KOPT-K1 (cell line): ENCODE measurements at regions not wholly inside any gene's neighbourhood (a gene's known extent, or its start where the extent isn't known, plus 50 kb on each side); places are given as distances from the start of the nearest gene placed in this dataset.
"Not testable (repeated sequence)": the region's sequence is repeated elsewhere in the genome, so short reads cannot be mapped to it uniquely, and the experiment has no call there.

ENCODE experiments used
- H3K27ac ChIP-seq: fragments of 200-600 bp; sonication (generic); 2 replicates; pipeline ENCODE4 v1.5.1; 2016; ENCODE audit warnings: antibody characterized with exemption, mild to moderate bottlenecking, low read depth, low read length; ENCODE audit not compliant: poor library complexity, severe bottlenecking
- H3K36me3 ChIP-seq: fragments of 200-600 bp; sonication (generic); 2 replicates; pipeline ENCODE4 v1.5.1; 2017; ENCODE audit warnings: antibody characterized with exemption, mild to moderate bottlenecking, low read length, moderate library complexity; ENCODE audit not compliant: insufficient read depth
- H3K9me3 ChIP-seq: fragments of 200-600 bp; sonication (generic); 2 replicates; pipeline ENCODE4 v1.5.1; 2017; ENCODE audit warnings: antibody characterized with exemption, low read length, mild to moderate bottlenecking; ENCODE audit not compliant: insufficient read depth, poor library complexity, severe bottlenecking

DNA sequence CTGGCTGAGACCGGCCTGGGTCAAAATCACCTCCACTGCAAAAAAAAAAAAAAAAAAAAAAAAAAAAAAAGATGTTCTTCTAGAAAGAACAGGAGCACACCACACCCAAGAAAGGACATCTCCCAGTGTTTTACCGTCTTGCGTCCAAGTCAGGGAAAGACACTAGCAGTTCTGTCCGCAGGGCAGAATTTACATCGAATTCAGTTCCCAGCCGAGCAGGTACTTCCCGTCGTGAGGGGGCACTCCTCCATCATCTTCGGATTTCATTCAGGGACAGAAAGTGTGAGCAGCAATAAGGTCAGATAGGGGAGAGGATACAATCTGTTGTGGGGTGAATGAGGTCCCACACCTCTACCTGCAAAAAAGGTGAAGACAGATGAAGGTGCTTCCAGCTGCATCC is 574.7 kb downstream of the KCNJ18 start:
- no peak overlapping the region for H3K27ac ChIP-seq
- peaks cover 34% of the 10 kb centered on the region for H3K9me3 ChIP-seq
- no peaks in the 10 kb centered on the region for H3K36me3 ChIP-seq

DNA sequence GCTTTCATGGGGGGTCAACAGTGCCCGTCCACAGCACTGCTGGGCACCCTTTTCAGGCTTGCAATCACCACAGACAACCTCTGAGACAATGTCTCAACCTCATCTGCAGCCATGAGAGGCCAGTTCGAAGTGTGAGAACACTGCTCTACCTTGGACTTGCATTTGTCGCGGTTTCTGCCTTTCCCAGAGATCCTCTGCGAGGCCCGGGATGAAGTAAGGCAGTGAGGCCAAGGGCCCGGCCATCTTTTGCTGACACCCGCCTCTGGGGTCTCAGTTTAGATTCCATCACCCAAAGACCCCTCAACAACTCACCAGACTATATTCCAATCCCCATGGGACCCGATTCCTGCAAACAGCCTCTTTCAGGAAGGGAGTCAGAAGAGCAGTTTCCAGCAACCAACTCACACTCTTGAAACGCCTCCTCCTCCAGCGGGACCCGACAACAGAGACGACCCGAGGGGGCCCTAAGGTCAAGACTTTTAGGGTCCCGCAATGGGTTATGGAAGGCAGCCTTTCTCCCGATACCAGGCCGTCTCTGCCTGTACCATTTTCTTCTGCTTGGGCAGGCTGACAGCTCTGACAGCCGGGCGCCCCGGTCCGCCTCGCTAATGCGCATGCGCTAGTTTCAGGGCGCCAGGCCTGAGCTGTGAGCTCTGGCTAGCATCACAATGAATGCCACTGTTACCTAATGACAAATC is 576.0 kb downstream of the KCNJ18 start:
- no peak overlapping the region for H3K27ac ChIP-seq
- no peaks in the 10 kb centered on the region for H3K36me3 ChIP-seq
- peaks cover 34% of the 10 kb centered on the region for H3K9me3 ChIP-seq

DNA sequence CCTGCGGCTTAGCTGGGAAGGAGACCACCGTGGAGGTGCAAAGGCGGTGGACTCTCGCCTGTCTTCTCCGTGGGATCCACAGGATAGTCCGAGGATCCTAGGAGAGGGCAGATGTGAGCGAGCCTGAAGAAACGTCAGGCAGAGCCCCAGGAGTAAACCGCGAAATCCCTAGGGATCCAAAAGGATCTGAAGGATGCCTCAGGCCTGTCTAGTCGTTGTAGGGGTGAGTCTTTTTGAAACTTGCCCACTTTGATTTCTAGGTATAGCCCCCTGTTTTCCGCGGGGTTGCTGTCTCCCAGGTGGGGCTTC is 576.5 kb downstream of the KCNJ18 start:
- peaks cover 34% of the 10 kb centered on the region for H3K9me3 ChIP-seq
- no peaks in the 10 kb centered on the region for H3K36me3 ChIP-seq
- no peak overlapping the region for H3K27ac ChIP-seq

DNA sequence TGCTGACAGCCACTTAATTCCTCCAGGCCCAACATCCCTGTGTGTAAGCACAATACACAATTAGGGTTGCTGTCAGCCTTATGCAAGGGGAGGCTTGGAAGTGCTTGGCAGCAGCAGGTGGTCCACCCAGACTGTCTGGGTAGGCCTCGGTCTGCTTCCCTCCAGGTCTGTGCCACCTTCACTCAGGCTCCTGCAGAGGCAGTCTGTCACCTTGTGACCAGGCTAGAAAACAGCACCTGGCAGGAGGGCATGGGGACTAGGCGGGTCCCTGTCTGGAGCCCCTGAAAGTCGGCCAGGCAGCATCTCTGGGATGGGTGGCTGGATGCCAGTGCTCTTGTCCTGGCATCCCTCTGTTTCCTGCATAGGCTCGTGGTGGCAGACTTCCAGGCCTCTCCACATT is 578.1 kb downstream of the KCNJ18 start:
- Histone ChIP-seq H3K27ac (no peak overlapping the region), H3K36me3 (no peaks in the 10 kb centered on the region), H3K9me3 (peaks cover 34% of the 10 kb centered on the region)

DNA sequence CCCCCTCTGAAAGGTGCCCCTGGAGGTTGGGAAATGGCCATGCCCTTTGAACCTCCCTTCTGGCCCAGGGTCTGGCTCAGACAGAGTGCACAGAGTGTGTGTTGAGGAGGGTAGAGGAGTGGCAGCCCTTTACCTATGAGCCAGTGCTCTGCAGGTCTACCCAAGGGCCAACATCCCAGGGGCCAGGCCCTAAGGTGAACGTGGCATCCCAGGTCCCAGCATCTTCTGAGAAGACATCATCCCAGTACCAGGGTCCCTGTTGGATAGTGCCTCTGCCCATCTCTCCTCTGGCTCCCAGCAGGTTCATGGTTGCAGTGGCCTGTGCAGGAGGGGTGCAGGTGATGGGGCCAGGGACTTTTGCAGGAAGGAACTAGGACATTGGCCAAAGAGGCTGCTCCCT is 578.5 kb downstream of the KCNJ18 start:
- not testable (repeated sequence) for H3K36me3 ChIP-seq, H3K27ac ChIP-seq
- H3K9me3 ChIP-seq = peaks cover 34% of the 10 kb centered on the region

DNA sequence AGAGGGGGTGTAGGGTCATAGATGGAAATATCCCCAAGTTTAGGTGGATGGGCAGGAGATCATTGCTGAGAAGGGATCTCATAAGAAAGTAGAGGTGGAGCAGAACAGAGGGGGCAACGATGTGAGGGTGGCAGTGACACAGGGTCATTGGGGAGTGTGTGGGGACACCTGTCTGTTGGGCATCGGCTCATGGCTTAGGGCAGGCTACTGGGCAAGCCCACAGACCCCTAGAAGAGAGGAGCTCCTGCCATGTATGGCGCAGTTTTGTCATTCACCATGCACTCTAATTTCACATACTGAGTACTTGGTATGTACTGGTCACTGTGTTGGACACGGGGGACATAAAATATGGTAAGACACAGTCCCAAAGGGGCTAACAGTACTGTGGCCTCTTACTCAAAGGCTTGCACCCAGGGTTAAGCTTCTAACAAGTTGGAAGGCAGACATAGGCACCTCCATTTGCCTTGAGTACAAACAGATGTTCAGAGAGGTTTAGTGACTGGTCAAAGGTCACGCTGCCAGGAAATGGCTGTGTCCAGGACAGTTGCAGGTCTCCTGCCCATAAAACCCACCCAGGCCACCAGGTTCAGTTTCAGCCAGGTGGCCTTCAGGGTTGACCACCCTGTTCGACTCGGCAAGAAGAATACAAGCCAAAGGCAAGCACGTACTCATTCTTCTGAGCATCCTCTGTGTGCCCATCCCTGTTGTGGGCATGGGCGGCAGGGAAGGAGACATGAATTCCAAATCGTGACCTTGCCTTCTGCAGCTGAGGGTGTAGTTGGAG is 580.2 kb downstream of the KCNJ18 start:
- Histone ChIP-seq H3K9me3 (peaks cover 33% of the 10 kb centered on the region), H3K27ac (no peak overlapping the region), H3K36me3 (no peaks in the 10 kb centered on the region)

DNA sequence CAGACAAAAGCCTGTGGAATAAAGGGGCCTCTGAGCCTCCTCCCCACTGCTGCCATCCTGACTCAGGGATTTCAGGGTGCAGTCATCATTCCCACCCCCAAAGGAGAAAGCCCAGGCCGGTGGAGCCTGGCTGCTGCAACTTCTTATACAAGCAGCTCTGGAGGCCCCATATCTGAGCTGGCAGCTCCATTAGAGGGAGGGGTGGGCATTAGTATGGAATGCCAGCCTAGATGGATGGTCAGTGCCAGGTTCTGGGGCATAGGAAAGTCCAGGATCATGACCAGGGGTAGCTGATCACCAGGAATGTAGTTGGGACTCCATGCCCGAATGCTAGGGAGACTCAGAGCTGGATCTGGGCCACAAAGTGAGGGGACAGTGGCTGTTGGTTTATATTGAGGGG is 581.0 kb downstream of the KCNJ18 start:
- H3K36me3 ChIP-seq = no peaks in the 10 kb centered on the region
- no peak overlapping the region for H3K27ac ChIP-seq
- peaks cover 31% of the 10 kb centered on the region for H3K9me3 ChIP-seq

DNA sequence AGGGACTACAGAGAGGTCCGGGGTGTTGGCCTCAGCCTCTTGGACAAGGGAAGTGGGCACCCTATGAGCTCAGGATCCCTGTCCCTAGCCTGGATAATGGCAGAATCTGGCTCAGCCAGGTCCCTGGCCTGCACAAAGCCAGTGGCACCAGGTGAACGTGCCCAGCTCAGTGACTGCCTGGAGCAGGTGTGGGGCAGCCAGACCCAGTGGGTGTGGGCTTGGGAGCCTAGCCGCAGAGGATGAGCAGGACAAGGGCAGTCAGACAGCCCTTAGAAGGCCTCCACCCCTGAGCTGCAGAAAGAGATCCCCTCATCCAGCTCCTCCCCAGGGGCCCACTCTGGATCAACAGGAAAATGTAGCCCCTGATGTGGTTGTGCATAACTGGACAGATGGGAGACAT is 585.3 kb downstream of the KCNJ18 start:
- Histone ChIP-seq H3K36me3 (no peaks in the 10 kb centered on the region), H3K9me3 (peaks cover 15% of the 10 kb centered on the region), H3K27ac (no peak overlapping the region)

DNA sequence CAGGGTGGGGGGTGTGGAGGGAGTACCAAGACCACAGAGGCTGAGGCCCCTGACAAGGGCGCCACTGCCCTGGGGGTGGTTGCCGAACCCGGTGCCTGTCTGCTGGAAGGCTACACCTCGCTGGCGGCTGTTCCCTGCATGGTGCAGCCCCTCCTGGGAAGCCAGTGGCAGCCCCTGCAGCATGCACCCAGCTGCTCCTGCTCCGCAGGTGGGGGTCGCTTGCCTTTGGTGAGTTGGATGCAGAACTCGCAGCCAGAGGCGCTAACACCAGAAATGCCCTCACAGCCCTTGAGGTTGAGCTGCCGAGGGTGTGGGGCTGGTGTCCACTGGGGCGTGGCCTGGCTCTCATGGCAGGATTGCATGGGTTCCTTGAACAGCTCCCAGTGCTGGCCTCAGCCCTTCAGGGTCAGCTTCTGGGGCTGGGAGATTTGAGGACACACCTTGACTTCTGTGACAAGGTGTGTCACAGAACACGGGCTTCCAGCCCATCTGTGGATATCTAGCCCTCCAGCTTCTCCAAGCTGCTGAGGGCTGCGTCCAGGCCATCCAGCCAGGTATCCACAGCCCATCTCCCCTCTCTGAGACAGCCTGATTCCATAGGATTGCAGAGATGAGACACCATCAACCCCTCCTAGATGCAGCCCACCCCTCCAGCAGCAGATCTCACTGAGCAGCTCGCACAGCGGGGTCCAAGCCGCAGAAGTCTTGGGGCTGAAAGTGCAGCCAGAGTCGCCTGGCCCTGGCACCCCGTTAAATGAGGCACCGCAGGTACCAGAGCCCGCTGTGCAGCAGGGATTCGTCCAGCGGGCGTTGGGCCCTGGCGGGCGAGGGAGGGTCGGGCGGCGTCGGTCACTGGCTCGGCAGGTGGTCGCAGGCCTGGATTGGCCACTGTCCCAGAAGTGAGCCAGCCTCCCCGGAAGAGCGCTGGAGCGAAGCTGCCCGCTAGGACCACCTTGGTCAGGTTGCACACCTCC is 586.3 kb downstream of the KCNJ18 start:
- Histone ChIP-seq H3K27ac (no peak overlapping the region), H3K36me3 (no peaks in the 10 kb centered on the region), H3K9me3 (peaks cover 15% of the 10 kb centered on the region)

DNA sequence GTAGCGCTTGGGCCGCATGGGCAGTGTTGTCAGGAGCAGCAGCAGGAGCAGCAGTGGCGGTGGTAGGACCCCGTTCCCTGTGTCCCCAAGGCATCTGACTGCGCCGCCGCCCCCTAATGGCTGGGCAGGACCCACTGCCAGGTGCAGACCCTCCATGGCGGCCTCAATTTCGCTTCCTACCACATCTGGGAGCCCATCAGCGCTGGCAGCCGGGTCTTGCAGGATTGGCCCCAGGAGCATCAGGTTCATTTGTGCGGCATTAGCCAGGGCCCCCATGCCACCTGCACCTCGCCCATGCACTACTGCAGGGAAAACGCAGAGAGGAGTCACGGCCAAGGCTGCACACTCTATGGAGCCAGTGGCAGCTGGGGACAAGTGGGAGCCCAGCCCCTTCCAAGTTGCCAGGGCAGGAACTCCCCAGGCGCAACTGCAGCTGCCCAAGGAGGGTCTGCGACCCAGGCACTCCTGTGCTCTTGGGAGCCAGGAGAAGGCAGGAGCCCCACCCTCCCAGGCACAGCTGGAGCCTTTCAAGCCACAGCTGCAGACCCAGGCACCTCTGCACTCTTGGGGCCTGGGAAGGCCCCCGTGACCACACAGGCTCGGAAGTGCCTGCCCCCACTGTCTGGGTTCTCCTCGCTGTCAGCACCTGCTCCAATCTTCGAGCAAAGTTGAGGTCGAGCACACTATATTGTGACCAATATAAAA is 594.2 kb downstream of the KCNJ18 start:
- H3K9me3 ChIP-seq = no peaks in the 10 kb centered on the region

DNA sequence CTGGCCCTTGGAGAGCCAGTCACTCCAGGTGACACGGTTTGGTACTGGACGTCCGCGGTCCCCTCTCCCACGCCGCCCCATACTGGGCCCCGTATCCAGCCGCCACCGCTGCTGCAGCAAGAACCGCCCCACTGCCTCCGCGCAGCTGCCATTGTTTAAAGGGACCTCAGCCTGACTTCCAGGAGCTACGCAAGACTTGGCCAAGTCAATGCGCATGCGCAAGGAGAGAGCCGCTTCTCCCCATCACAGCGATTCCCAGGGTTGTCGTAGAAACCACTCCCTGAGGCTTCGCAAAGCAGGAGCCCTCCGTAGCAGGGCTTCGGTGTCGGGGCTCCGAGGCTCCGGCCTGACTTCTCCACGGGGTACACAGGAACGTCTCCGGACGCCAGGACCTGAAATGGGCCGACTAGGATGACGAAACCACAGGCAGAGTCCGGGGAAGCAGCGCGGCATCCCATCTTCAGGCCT is 606.2 kb downstream of the KCNJ18 start:
- not testable (repeated sequence) for H3K27ac ChIP-seq, H3K36me3 ChIP-seq
- peaks cover 51% of the 10 kb centered on the region for H3K9me3 ChIP-seq

More for the DNA sequence above, 594.2 kb downstream of the KCNJ18 start:
- Histone ChIP-seq H3K36me3 (no peaks in the 10 kb centered on the region), H3K27ac (no peak overlapping the region)

DNA sequence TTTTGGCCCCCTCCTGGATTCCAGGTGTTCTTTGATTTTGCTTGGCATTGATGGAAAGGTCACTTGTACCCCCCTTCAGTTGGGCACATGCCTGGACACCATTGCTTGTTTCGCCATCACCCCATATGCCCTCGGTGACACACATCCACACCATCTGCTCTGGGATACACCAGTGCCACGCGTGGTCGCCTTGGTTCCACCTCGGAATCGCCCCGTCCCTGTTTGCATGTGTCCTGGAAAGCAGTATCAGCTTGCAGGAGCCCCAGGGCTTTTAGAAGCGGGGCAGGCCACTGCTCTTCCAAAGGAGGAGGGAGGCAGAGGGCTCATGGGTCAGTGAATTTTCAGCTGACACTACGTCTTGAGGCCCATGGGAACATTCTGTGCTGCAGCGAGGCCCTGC is 607.9 kb downstream of the KCNJ18 start:
- no peak overlapping the region for H3K27ac ChIP-seq
- peaks cover 64% of the 10 kb centered on the region for H3K9me3 ChIP-seq
- no peaks in the 10 kb centered on the region for H3K36me3 ChIP-seq

DNA sequence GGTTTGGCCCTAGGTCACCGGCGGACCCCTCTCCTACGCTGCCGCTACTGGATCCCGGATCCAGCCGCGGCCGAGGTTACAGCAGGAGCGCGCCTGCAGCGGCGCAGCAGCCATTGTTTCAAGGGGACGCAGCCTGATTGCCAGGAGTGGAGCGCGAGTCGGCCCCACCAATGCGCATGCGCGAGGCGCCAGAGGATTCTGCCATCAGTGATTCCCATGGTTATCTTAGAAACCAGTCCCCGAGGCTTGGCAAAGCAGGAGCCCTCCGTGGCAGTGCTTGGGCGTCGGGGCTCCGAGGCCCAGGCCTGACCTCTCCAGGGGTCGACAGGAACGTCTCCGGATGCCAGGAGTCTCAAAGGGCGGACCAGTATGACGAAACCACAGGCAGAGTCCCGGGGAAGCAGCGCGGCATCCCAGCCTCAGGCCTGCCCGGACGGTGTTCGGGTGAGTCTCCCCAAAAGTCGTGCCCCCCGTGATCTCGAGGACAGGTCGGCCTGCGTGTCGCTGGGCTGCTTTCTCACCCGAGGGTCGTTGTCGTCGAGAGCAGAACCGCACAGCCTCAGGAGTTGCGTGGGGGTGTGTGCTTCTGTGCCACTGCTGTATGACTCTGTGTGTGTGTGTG is 608.5 kb downstream of the KCNJ18 start:
- peaks cover 71% of the 10 kb centered on the region for H3K9me3 ChIP-seq
- H3K27ac ChIP-seq = no peak overlapping the region
- no peaks in the 10 kb centered on the region for H3K36me3 ChIP-seq

DNA sequence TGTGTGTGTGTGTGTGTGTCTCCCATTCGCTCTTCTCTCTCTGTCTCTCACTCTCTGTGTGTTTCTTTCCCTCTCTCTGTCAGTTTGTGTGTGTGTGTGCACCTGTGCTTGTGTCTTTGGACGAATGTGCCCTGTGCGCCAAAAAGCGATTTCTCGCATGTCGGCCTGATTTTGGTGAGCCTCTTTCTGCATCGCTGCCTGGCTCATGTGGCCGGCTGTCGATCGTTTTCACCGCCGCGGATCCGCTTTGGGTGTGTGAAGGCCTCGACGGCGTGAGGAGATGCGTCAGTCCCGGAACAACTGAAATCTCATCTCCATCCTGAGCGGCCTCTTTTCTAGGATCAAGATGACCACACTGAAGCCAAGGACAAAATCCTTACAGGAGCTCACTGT is 609.0 kb downstream of the KCNJ18 start:
- Histone ChIP-seq H3K9me3 (peaks cover 73% of the 10 kb centered on the region), H3K27ac (no peak overlapping the region), H3K36me3 (no peaks in the 10 kb centered on the region)
